C4-2B (cell line): ENCODE measurements at regions not wholly inside any gene's neighbourhood (a gene's known extent, or its start where the extent isn't known, plus 50 kb on each side); places are given as distances from the start of the nearest gene placed in this dataset.

Source experiments
- H3K27ac ChIP-seq: fragments of 450-650 bp; 2 replicates; pipeline ENCODE4 v1.5.1; 2017
- ZFX ChIP-seq: fragments of 450-650 bp; IDR thresholded peaks from 2 replicates; pipeline ENCODE4 v1.6.1; 2017
- TF ChIP-seq, protein P1 (sequence below): fragments of 450-650 bp; conservative IDR thresholded peaks from 2 replicates; pipeline ENCODE4 v1.5.1; 2017; ENCODE audit warnings: mild to moderate bottlenecking

- peak overlapping the region; percentile 58; the same call in 1 of the 2 replicates for H3K27ac ChIP-seq
- TF ChIP-seq, protein P1, sequence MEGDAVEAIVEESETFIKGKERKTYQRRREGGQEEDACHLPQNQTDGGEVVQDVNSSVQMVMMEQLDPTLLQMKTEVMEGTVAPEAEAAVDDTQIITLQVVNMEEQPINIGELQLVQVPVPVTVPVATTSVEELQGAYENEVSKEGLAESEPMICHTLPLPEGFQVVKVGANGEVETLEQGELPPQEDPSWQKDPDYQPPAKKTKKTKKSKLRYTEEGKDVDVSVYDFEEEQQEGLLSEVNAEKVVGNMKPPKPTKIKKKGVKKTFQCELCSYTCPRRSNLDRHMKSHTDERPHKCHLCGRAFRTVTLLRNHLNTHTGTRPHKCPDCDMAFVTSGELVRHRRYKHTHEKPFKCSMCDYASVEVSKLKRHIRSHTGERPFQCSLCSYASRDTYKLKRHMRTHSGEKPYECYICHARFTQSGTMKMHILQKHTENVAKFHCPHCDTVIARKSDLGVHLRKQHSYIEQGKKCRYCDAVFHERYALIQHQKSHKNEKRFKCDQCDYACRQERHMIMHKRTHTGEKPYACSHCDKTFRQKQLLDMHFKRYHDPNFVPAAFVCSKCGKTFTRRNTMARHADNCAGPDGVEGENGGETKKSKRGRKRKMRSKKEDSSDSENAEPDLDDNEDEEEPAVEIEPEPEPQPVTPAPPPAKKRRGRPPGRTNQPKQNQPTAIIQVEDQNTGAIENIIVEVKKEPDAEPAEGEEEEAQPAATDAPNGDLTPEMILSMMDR: no peak
- TF ChIP-seq ZFX: no peak
Observed at GRCh38 chr11:86158704-86159580, 85.6 kb upstream of the EED start.

GRCh38 chr11:86157797-86158378, 86.7 kb upstream of the EED start:
- H3K27ac ChIP-seq: no peak overlapping the region
- no peak for TF ChIP-seq ZFX
- TF ChIP-seq, protein P1: no peak

DNA sequence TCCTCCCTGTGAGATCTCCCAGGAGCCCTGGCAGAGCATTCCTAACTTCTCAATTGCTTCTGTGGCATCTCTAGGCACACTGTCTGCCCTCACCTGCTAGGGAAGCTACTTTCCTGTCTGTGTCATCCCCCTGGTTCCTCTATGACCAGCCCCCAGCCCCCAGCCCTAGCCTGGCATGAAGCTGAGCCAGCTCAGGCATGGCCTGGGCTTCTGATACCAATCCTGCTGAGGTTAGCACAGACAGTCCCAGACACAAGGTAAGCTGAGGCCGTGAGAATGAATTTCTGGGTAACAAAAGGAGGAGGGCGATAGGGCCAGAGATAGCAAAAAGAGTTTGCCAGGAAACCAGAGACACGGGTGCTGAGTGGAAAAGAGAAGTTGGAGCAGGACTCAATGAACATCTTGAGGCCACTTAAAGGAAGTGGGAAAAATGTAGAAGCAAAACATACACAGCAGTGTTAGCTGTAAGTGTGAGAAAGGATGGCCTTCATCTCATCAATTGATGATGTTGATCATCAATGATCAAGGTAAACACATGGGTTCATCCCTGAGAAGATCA, 87.6 kb upstream of the PICALM start:
- no peak overlapping the region for H3K27ac ChIP-seq
- TF ChIP-seq, protein P1: no peak
- no peak for TF ChIP-seq ZFX

GRCh38 chr11:86155200-86155844, 86.4 kb upstream of the PICALM start:
- TF ChIP-seq, protein P1: no peak
- no peak for TF ChIP-seq ZFX
- no peak overlapping the region for H3K27ac ChIP-seq

- TF ChIP-seq, protein P1: no peak
- TF ChIP-seq ZFX: no peak
Observed at GRCh38 chr11:86153439-86153838, 84.6 kb upstream of the PICALM start.

GRCh38 chr11:86152901-86153300, 84.0 kb upstream of the PICALM start:
- TF ChIP-seq ZFX: no peak
- TF ChIP-seq, protein P1: no peak
- H3K27ac ChIP-seq: no peak overlapping the region

More at GRCh38 chr11:86153439-86153838, 84.6 kb upstream of the PICALM start:
- H3K27ac ChIP-seq: no peak overlapping the region
